H1 (cell line): ENCODE measurements at regions not wholly inside any gene's neighbourhood (a gene's known extent, or its start where the extent isn't known, plus 50 kb on each side); places are given as distances from the start of the nearest gene placed in this dataset.

ENCODE experiments used
- CTCF ChIA-PET: fragments of 300-600 bp; sonication (Branson Sonifier 250); formaldehyde crosslinking; loops from one replicate; lab custom pipeline; 2021; ENCODE audit not compliant: partially characterized antibody; lab: Charles Lee
- POLR2A ChIA-PET: fragments of 300-600 bp; sonication (Branson Sonifier 250); formaldehyde crosslinking; loops from one replicate; lab custom pipeline; 2021; ENCODE audit warnings: inconsistent platforms; ENCODE audit not compliant: partially characterized antibody; lab: Charles Lee
- DNase-seq, 2 experiments: peaks; one replicate each; pipeline versions ENCODE4 v3.0.0 to v3.0.0-alpha.2; 2010 to 2022; ENCODE audit warnings: low spot score in 2 of 2, low read depth in 1 of 2, mixed read lengths in 1 of 2
- FAIRE-seq: peaks from 2 replicates; lab custom pipeline; 2011; peaks lifted over from hg19 to GRCh38; lab: Jason Lieb, UNC
- H2AFZ ChIP-seq: 2 replicates; pipeline ENCODE4 v1.8.1; 2012; ENCODE audit warnings: low read length, inconsistent platforms
- H2AK5ac ChIP-seq: 2 replicates; pipeline ENCODE4 v1.6.1; 2013; ENCODE audit warnings: low read depth, low read length
- H2BK120ac ChIP-seq: replicated peaks from 2 replicates; pipeline ENCODE3; 2013; ENCODE audit warnings: low read depth, low read length, inconsistent platforms
- H2BK12ac ChIP-seq: 2 replicates; pipeline ENCODE4 v1.6.1; 2013; ENCODE audit warnings: low read depth, low read length
- H2BK15ac ChIP-seq: 2 replicates; pipeline ENCODE4 v1.6.1; 2013; ENCODE audit warnings: low read length
- H2BK20ac ChIP-seq: 2 replicates; pipeline ENCODE4 v1.6.1; 2013; ENCODE audit warnings: low read length
- H2BK5ac ChIP-seq: 2 replicates; pipeline ENCODE4 v1.6.1; 2013; ENCODE audit warnings: low read depth, low read length
- H3K14ac ChIP-seq: 2 replicates; pipeline ENCODE4 v1.6.1; 2013; ENCODE audit warnings: inconsistent platforms; ENCODE audit not compliant: insufficient read length
- H3K18ac ChIP-seq: 2 replicates; pipeline ENCODE4 v1.6.1; 2013; ENCODE audit warnings: low read length; ENCODE audit errors: extremely low read depth
- H3K23ac ChIP-seq: 2 replicates; pipeline ENCODE4 v1.6.1; 2013; ENCODE audit warnings: inconsistent platforms; ENCODE audit not compliant: insufficient read length
- H3K23me2 ChIP-seq: 2 replicates; pipeline ENCODE4 v1.6.1; 2013; ENCODE audit warnings: low read depth, low read length
- H3K27ac ChIP-seq: 2 replicates; pipeline ENCODE4 v1.6.1; 2011; ENCODE audit warnings: low read depth, low read length, inconsistent platforms
- H3K27me3 ChIP-seq, 4 experiments: replicated peaks in 1 of 4; 1 replicate in 1 of 4; 2 replicates in 3 of 4; pipeline versions ENCODE4 v1.6.1 to v1.8.1; 2011 to 2013; ENCODE audit warnings: low read length in 3 of 4, mild to moderate bottlenecking in 3 of 4, inconsistent platforms in 2 of 4, mixed read lengths in 2 of 4, moderate library complexity in 1 of 4; ENCODE audit not compliant: control insufficient read depth in 3 of 4, insufficient read depth in 3 of 4; ENCODE audit errors: extremely low read depth in 1 of 4
- H3K36me3 ChIP-seq, 4 experiments: 2 replicates each; pipeline versions ENCODE4 v1.6.1 to v1.8.1; 2011 to 2013; ENCODE audit warnings: mild to moderate bottlenecking in 4 of 4, low read length in 3 of 4, moderate library complexity in 2 of 4, control low read depth in 1 of 4, inconsistent platforms in 1 of 4; ENCODE audit not compliant: insufficient read depth in 4 of 4, control insufficient read depth in 2 of 4
- H3K4ac ChIP-seq: replicated peaks from 2 replicates; pipeline ENCODE3; 2013; ENCODE audit warnings: low read length, low read depth, mixed read lengths, inconsistent platforms; ENCODE audit not compliant: insufficient read length
- H3K4me1 ChIP-seq, 4 experiments: replicated peaks in 1 of 4; 1 replicate in 1 of 4; 2 replicates in 3 of 4; pipeline versions ENCODE4 v1.6.1 to v1.8.1; 2011 to 2013; ENCODE audit warnings: low read length in 3 of 4, inconsistent platforms in 2 of 4, mixed read lengths in 1 of 4; ENCODE audit not compliant: insufficient read depth in 4 of 4, control insufficient read depth in 3 of 4
- H3K4me2 ChIP-seq, 2 experiments: 2 replicates each; pipeline versions ENCODE4 v1.6.1 to v1.8.1; 2011 to 2013; ENCODE audit warnings: low read depth in 2 of 2, low read length in 2 of 2, control low read depth in 1 of 2, inconsistent platforms in 1 of 2, mild to moderate bottlenecking in 1 of 2; ENCODE audit not compliant: insufficient read depth in 1 of 2
- H3K4me3 ChIP-seq, 4 experiments: fragments of 200-600, 300-600 bp in 1 of 4; sonication (generic), shearing (Covaris generic), sonication (Bioruptor Twin) in 1 of 4; 2 replicates each; pipeline versions ENCODE4 v1.5.1 to v1.8.1; 2011 to 2016; ENCODE audit warnings: low read length in 4 of 4, low read depth in 3 of 4, control low read depth in 2 of 4, inconsistent platforms in 2 of 4, mild to moderate bottlenecking in 2 of 4, mixed read lengths in 1 of 4, moderate library complexity in 1 of 4; ENCODE audit not compliant: insufficient read depth in 2 of 4; ENCODE audit errors: extremely low read depth in 1 of 4
- H3K56ac ChIP-seq: replicated peaks from 2 replicates; pipeline ENCODE3; 2013; ENCODE audit warnings: low read depth, mild to moderate bottlenecking, mixed read lengths, low read length, inconsistent platforms; ENCODE audit not compliant: insufficient read length
- H3K79me1 ChIP-seq: 2 replicates; pipeline ENCODE4 v1.6.1; 2013; ENCODE audit warnings: low read depth, low read length, control low read depth
- H3K79me2 ChIP-seq, 2 experiments: 2 replicates each; pipeline versions ENCODE4 v1.6.1 to v1.8.1; 2012 to 2013; ENCODE audit warnings: low read length in 2 of 2, mild to moderate bottlenecking in 2 of 2, inconsistent platforms in 1 of 2; ENCODE audit not compliant: insufficient read depth in 2 of 2, control insufficient read depth in 1 of 2
- H3K9ac ChIP-seq, 4 experiments: replicated peaks in 1 of 4; 1 replicate in 1 of 4; 2 replicates in 3 of 4; pipeline versions ENCODE4 v1.6.1 to v1.8.1; 2011 to 2013; ENCODE audit warnings: low read depth in 3 of 4, low read length in 3 of 4, control low read depth in 2 of 4, mild to moderate bottlenecking in 2 of 4, moderate library complexity in 2 of 4, inconsistent platforms in 1 of 4; ENCODE audit errors: extremely low read depth in 1 of 4
- H3K9me3 ChIP-seq, 2 experiments: 2 replicates each; pipeline versions ENCODE4 v1.6.1 to v1.8.1; 2012 to 2013; ENCODE audit warnings: mild to moderate bottlenecking in 2 of 2, moderate library complexity in 2 of 2, control low read depth in 1 of 2, inconsistent platforms in 1 of 2, low read depth in 1 of 2, low read length in 1 of 2, mixed read lengths in 1 of 2; ENCODE audit not compliant: insufficient read depth in 2 of 2
- H4K20me1 ChIP-seq, 2 experiments: replicated peaks in 1 of 2; 2 replicates each; pipeline versions ENCODE3 to v1.8.1; 2011 to 2013; ENCODE audit warnings: inconsistent platforms in 2 of 2, low read length in 2 of 2, mild to moderate bottlenecking in 1 of 2; ENCODE audit not compliant: insufficient read depth in 2 of 2, control insufficient read depth in 1 of 2
- H4K5ac ChIP-seq: 2 replicates; pipeline ENCODE4 v1.6.1; 2013; ENCODE audit warnings: low read length, low read depth, mixed read lengths, inconsistent platforms; ENCODE audit not compliant: insufficient read length
- H4K8ac ChIP-seq: 2 replicates; pipeline ENCODE4 v1.8.0; 2013; ENCODE audit warnings: mild to moderate bottlenecking, moderate library complexity, low read length, inconsistent platforms; ENCODE audit not compliant: insufficient read depth; ENCODE audit errors: extremely low read depth
- H4K91ac ChIP-seq: replicated peaks from 2 replicates; pipeline ENCODE3; 2013; ENCODE audit warnings: low read length, mixed read lengths, inconsistent platforms; ENCODE audit not compliant: insufficient read length
- YY1 ChIP-seq: IDR thresholded peaks from 2 replicates; pipeline ENCODE4 v1.6.1; 2011; ENCODE audit warnings: low read depth, mild to moderate bottlenecking, low read length
- WGBS, 2 experiments: shearing (Covaris generic) in 1 of 2; methylation state at CpG; one replicate each; pipeline versions ENCODE4 v1.1.6 to v1.1.7; 2013 to 2015; ENCODE audit warnings: low lambda C conversion rate in 2 of 2, mixed read lengths in 2 of 2, inconsistent platforms in 1 of 2, low coverage in 1 of 2, missing lambda C conversion rate in 1 of 2; ENCODE audit not compliant: insufficient replicate concordance in 2 of 2, insufficient coverage in 1 of 2, insufficient read length in 1 of 2; ENCODE audit errors: extremely low coverage in 1 of 2, missing lambda C conversion rate in 1 of 2; 5-methylcytosine and 5-hydroxymethylcytosine counted together

GRCh38 chr4:138599965-138600364 lies 357.8 kb upstream of the SLC7A11 start:
- no peak overlapping the region for H2BK12ac ChIP-seq
- ChIA-PET POLR2A (no interaction called here), CTCF (interaction anchor here (1.1 kb wide), 1 partner anchor 81 kb away, joined by 3 read pairs; no protein-coding TSS in a partner anchor)
- no peak overlapping the region for H3K4me3 ChIP-seq
- WGBS, 2 experiments, result 83% methylated on average over 4 of the region's 4 CpGs; no CpG with 5 or more reads in 1 of the 2 experiments
- no peak overlapping the region for H2BK120ac ChIP-seq
- no peak overlapping the region for H2BK5ac ChIP-seq
- no peak overlapping the region for H3K56ac ChIP-seq
- H4K91ac ChIP-seq, result no peak overlapping the region
- no peaks in the 10 kb centered on the region for H4K20me1 ChIP-seq
- no peak overlapping the region for H2AK5ac ChIP-seq
- H3K4me2 ChIP-seq, result no peak overlapping the region
- DNase-seq (no peak), FAIRE-seq (no peak)
- H2BK15ac ChIP-seq, result no peak overlapping the region
- no peak for TF ChIP-seq YY1
- no peaks in the 10 kb centered on the region for H3K79me2 ChIP-seq
- no peaks in the 10 kb centered on the region for H3K4me1 ChIP-seq
- H3K27ac ChIP-seq, result no peak overlapping the region
- H2AFZ ChIP-seq, result no peak overlapping the region
- no peak overlapping the region for H3K23ac ChIP-seq
- H3K23me2 ChIP-seq, result no peaks in the 10 kb centered on the region
- no peak overlapping the region for H3K14ac ChIP-seq
- no peak overlapping the region for H3K4ac ChIP-seq
- H2BK20ac ChIP-seq, result no peak overlapping the region
- no peaks in the 10 kb centered on the region for H3K27me3 ChIP-seq
- H4K5ac ChIP-seq, result no peak overlapping the region
- no peaks in the 10 kb centered on the region for H3K36me3 ChIP-seq
- H3K79me1 ChIP-seq, result no peaks in the 10 kb centered on the region
- H3K9ac ChIP-seq, result no peak overlapping the region
- H4K8ac ChIP-seq, result no peak overlapping the region
- H3K9me3 ChIP-seq, result no peaks in the 10 kb centered on the region; a peak in 1 of 4 replicates
- no peak overlapping the region for H3K18ac ChIP-seq
